ENCODE measurements at regions not wholly inside any gene's neighbourhood (a gene's known extent, or its start where the extent isn't known, plus 50 kb on each side); places are given as distances from the start of the nearest gene placed in this dataset.

DNA sequence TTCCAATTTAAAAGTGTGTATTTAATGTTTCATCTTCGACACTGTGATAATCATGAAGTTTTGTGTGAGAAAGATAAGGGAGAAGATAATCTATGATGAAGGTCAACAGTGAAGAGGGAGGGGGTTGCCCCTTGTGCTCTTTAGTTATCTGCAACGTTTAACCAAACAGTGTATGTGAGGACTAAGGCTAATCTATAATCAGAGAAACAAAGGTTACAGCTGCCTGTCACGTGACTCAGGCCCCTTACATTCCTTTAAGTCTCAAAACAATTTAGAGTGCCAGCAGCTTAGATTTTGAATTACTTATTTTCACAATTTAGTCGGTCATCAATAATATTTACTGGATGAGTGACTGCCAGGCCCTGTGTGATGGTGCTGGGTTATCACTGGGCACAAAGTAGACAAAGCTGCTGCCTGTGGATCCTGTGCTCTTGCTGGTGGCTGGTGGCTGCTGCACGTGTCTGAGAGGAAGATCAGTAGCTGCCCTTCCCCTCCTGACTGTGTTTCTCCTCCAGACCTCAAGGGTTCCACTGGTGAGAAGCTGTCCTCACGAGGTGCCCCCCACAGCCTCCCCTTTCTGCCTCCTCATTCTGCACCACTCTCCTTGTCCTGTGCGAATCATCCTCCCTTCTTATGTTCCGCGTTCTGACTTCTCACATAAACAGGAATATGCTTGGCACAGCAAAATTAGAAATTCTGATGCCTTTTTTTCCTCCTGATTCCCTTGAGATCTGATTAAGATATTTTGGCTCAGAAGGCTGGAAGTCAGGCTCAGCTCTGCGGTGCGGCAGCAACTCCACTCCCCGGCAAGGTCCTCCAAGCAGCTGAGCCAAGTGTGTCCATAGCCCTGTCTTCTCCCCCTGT is 331.1 kb upstream of the B3GAT1 start (continued):
- TF ChIP-seq TCF7 (IDR thresholded peaks at IDR 0.05; ENCODE audit: low read depth), result peak; percentile 62
- TF ChIP-seq ESRRA (CRISPR knock-in tag; IDR thresholded peaks at IDR 0.05; ENCODE audit: low read depth), result no peak
- no peak for TF ChIP-seq KAT2B (IDR thresholded peaks at IDR 0.05; ENCODE audit: borderline replicate concordance, low read depth, low read length)
- TF ChIP-seq SMAD1 (CRISPR knock-in tag; IDR thresholded peaks at IDR 0.05; ENCODE audit: borderline replicate concordance, low read depth), result no peak
- no peak for TF ChIP-seq ZNF180 (CRISPR knock-in tag; IDR thresholded peaks at IDR 0.05; ENCODE audit: borderline replicate concordance, low read depth)
- TF ChIP-seq, protein P1, sequence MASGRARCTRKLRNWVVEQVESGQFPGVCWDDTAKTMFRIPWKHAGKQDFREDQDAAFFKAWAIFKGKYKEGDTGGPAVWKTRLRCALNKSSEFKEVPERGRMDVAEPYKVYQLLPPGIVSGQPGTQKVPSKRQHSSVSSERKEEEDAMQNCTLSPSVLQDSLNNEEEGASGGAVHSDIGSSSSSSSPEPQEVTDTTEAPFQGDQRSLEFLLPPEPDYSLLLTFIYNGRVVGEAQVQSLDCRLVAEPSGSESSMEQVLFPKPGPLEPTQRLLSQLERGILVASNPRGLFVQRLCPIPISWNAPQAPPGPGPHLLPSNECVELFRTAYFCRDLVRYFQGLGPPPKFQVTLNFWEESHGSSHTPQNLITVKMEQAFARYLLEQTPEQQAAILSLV (CRISPR knock-in tag; IDR thresholded peaks at IDR 0.05; ENCODE audit: borderline replicate concordance), result no peak
- no peak for TF ChIP-seq ZSCAN12 (CRISPR knock-in tag; IDR thresholded peaks at IDR 0.05)
- no peak for TF ChIP-seq HNRNPK (IDR thresholded peaks at IDR 0.05; ENCODE audit: low read depth, low read length, poor library complexity, severe bottlenecking)
- TF ChIP-seq, protein P2, sequence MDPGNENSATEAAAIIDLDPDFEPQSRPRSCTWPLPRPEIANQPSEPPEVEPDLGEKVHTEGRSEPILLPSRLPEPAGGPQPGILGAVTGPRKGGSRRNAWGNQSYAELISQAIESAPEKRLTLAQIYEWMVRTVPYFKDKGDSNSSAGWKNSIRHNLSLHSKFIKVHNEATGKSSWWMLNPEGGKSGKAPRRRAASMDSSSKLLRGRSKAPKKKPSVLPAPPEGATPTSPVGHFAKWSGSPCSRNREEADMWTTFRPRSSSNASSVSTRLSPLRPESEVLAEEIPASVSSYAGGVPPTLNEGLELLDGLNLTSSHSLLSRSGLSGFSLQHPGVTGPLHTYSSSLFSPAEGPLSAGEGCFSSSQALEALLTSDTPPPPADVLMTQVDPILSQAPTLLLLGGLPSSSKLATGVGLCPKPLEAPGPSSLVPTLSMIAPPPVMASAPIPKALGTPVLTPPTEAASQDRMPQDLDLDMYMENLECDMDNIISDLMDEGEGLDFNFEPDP (CRISPR knock-in tag; conservative IDR thresholded peaks at IDR 0.05), result no peak
- TF ChIP-seq, protein P3, sequence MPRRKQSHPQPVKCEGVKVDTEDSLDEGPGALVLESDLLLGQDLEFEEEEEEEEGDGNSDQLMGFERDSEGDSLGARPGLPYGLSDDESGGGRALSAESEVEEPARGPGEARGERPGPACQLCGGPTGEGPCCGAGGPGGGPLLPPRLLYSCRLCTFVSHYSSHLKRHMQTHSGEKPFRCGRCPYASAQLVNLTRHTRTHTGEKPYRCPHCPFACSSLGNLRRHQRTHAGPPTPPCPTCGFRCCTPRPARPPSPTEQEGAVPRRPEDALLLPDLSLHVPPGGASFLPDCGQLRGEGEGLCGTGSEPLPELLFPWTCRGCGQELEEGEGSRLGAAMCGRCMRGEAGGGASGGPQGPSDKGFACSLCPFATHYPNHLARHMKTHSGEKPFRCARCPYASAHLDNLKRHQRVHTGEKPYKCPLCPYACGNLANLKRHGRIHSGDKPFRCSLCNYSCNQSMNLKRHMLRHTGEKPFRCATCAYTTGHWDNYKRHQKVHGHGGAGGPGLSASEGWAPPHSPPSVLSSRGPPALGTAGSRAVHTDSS (CRISPR knock-in tag; conservative IDR thresholded peaks at IDR 0.05), result no peak
- TF ChIP-seq, protein P4, sequence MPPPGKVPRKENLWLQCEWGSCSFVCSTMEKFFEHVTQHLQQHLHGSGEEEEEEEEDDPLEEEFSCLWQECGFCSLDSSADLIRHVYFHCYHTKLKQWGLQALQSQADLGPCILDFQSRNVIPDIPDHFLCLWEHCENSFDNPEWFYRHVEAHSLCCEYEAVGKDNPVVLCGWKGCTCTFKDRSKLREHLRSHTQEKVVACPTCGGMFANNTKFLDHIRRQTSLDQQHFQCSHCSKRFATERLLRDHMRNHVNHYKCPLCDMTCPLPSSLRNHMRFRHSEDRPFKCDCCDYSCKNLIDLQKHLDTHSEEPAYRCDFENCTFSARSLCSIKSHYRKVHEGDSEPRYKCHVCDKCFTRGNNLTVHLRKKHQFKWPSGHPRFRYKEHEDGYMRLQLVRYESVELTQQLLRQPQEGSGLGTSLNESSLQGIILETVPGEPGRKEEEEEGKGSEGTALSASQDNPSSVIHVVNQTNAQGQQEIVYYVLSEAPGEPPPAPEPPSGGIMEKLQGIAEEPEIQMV (CRISPR knock-in tag; IDR thresholded peaks at IDR 0.05; ENCODE audit: low read depth), result no peak
- TF ChIP-seq, protein P5, sequence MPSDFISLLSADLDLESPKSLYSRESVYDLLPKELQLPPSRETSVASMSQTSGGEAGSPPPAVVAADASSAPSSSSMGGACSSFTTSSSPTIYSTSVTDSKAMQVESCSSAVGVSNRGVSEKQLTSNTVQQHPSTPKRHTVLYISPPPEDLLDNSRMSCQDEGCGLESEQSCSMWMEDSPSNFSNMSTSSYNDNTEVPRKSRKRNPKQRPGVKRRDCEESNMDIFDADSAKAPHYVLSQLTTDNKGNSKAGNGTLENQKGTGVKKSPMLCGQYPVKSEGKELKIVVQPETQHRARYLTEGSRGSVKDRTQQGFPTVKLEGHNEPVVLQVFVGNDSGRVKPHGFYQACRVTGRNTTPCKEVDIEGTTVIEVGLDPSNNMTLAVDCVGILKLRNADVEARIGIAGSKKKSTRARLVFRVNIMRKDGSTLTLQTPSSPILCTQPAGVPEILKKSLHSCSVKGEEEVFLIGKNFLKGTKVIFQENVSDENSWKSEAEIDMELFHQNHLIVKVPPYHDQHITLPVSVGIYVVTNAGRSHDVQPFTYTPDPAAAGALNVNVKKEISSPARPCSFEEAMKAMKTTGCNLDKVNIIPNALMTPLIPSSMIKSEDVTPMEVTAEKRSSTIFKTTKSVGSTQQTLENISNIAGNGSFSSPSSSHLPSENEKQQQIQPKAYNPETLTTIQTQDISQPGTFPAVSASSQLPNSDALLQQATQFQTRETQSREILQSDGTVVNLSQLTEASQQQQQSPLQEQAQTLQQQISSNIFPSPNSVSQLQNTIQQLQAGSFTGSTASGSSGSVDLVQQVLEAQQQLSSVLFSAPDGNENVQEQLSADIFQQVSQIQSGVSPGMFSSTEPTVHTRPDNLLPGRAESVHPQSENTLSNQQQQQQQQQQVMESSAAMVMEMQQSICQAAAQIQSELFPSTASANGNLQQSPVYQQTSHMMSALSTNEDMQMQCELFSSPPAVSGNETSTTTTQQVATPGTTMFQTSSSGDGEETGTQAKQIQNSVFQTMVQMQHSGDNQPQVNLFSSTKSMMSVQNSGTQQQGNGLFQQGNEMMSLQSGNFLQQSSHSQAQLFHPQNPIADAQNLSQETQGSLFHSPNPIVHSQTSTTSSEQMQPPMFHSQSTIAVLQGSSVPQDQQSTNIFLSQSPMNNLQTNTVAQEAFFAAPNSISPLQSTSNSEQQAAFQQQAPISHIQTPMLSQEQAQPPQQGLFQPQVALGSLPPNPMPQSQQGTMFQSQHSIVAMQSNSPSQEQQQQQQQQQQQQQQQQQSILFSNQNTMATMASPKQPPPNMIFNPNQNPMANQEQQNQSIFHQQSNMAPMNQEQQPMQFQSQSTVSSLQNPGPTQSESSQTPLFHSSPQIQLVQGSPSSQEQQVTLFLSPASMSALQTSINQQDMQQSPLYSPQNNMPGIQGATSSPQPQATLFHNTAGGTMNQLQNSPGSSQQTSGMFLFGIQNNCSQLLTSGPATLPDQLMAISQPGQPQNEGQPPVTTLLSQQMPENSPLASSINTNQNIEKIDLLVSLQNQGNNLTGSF (CRISPR knock-in tag; IDR thresholded peaks at IDR 0.05), result no peak
- no peak for TF ChIP-seq STAT5B (CRISPR knock-in tag; IDR thresholded peaks at IDR 0.05)
- no peak for TF ChIP-seq GABPA (IDR thresholded peaks at IDR 0.05; ENCODE audit: low read depth, low read length)
- TF ChIP-seq GABPA (CRISPR knock-in tag; IDR thresholded peaks at IDR 0.05; ENCODE audit: low read depth), result 0 out of 2 replicates have a peak, but pooled peaks have one; percentile 11
- no peak for TF ChIP-seq SIX4 (CRISPR knock-in tag; IDR thresholded peaks at IDR 0.05)
- TF ChIP-seq TCF12 (IDR thresholded peaks at IDR 0.05), result no peak
- TF ChIP-seq TCF12 (CRISPR knock-in tag; IDR thresholded peaks at IDR 0.05), result no peak
- no peak for TF ChIP-seq ELF1 (CRISPR knock-in tag; IDR thresholded peaks at IDR 0.05)
